ENCODE measurements at regions not wholly inside any gene's neighbourhood (a gene's known extent, or its start where the extent isn't known, plus 50 kb on each side); places are given as distances from the start of the nearest gene placed in this dataset.

GRCh38 chr14:51547701-51548100, 104.0 kb upstream of the FRMD6 start:
- no peak for TF ChIP-seq CTCF (IDR thresholded peaks at IDR 0.05; ENCODE audit: extremely low read depth in 1 of 2, insufficient read depth in 1 of 2, low read depth in 1 of 2, low read length in 2 of 2)
- no peak for TF ChIP-seq EZH2 (IDR thresholded peaks at IDR 0.05; ENCODE audit: borderline replicate concordance, low read depth, low read length, severe bottlenecking)
- TF ChIP-seq POLR2AphosphoS5 (IDR thresholded peaks at IDR 0.05; ENCODE audit: insufficient read depth, low read depth, low read length): no peak
- TF ChIP-seq JUN (IDR thresholded peaks at IDR 0.05; ENCODE audit: borderline replicate concordance, insufficient read depth, insufficient read length, low read depth): no peak
- no peak for TF ChIP-seq POLR2A (IDR thresholded peaks at IDR 0.05; ENCODE audit: low read depth, low read length)

Data from endothelial cell of umbilical vein (primary cell).